C4-2B (cell line): ENCODE measurements at regions not wholly inside any gene's neighbourhood (a gene's known extent, or its start where the extent isn't known, plus 50 kb on each side); places are given as distances from the start of the nearest gene placed in this dataset.

Experiments
- ZFX ChIP-seq: fragments of 450-650 bp; IDR thresholded peaks from 2 replicates; pipeline ENCODE4 v1.6.1; 2017
- TF ChIP-seq, protein P1 (sequence below): fragments of 450-650 bp; conservative IDR thresholded peaks from 2 replicates; pipeline ENCODE4 v1.5.1; 2017; ENCODE audit warnings: mild to moderate bottlenecking

DNA sequence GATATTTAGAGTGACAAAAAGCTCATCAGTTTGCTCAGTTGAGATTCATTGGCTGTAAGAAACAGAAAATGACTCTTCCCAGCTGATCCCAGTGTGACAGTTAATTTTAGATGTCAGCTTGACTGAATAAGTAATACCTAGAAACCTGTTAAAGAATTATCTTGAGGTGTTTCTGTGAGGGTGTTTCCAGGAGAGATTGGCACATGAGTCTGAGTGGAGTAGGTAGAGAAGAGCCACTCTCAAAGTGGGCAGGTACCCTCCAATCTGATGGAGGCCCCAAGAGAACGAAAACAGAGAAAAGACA is 200.8 kb upstream of the BTBD3 start:
- TF ChIP-seq, protein P1, sequence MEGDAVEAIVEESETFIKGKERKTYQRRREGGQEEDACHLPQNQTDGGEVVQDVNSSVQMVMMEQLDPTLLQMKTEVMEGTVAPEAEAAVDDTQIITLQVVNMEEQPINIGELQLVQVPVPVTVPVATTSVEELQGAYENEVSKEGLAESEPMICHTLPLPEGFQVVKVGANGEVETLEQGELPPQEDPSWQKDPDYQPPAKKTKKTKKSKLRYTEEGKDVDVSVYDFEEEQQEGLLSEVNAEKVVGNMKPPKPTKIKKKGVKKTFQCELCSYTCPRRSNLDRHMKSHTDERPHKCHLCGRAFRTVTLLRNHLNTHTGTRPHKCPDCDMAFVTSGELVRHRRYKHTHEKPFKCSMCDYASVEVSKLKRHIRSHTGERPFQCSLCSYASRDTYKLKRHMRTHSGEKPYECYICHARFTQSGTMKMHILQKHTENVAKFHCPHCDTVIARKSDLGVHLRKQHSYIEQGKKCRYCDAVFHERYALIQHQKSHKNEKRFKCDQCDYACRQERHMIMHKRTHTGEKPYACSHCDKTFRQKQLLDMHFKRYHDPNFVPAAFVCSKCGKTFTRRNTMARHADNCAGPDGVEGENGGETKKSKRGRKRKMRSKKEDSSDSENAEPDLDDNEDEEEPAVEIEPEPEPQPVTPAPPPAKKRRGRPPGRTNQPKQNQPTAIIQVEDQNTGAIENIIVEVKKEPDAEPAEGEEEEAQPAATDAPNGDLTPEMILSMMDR, result no peak
- TF ChIP-seq ZFX, result no peak
